ES-I3 (cell line): ENCODE measurements at regions not wholly inside any gene's neighbourhood (a gene's known extent, or its start where the extent isn't known, plus 50 kb on each side); places are given as distances from the start of the nearest gene placed in this dataset.

Experiments
- H3K36me3 ChIP-seq: 2 replicates; pipeline ENCODE4 v1.6.1; 2013; ENCODE audit warnings: mild to moderate bottlenecking, low read length, control low read depth, moderate library complexity; ENCODE audit not compliant: insufficient read depth
- H3K4me1 ChIP-seq: 2 replicates; pipeline ENCODE4 v1.6.1; 2013; ENCODE audit warnings: mild to moderate bottlenecking, control low read depth, low read length; ENCODE audit not compliant: insufficient read depth
- H3K9ac ChIP-seq: 2 replicates; pipeline ENCODE4 v1.6.1; 2013; ENCODE audit warnings: low read depth, mild to moderate bottlenecking, low read length, moderate library complexity
- H3K9me3 ChIP-seq: 2 replicates; pipeline ENCODE4 v1.6.1; 2013; ENCODE audit warnings: mild to moderate bottlenecking, low read length, moderate library complexity; ENCODE audit not compliant: control insufficient read depth, insufficient read depth

DNA sequence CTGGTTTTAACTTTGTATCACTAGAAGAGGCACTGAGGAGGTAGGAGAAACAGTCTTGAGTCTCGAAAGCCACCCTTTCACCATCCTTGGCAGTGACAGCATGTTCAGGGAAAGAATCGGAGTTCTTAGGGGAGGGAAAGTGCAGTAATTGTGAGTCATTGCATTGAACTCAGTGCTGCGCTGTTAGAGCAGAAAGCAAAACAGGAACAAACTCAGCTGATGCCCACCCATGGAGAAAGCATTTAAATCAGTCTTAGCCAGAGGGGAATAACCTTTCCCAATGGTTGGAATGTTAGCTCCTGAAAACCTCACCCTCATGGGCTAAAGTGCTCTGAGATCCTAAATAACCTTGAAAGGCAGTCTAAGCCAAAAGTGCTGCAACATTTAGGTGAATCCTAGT, 845.6 kb upstream of the CNTNAP5 start:
- Histone ChIP-seq H3K9me3 (no peaks in the 10 kb centered on the region), H3K9ac (no peak overlapping the region), H3K36me3 (no peaks in the 10 kb centered on the region), H3K4me1 (peaks cover 3% of the 10 kb centered on the region; the same call in 1 of the 2 replicates)

GRCh38 chr2:123195957-123196356, 829.1 kb upstream of the CNTNAP5 start:
- no peaks in the 10 kb centered on the region for H3K4me1 ChIP-seq
- no peaks in the 10 kb centered on the region for H3K36me3 ChIP-seq
- H3K9me3 ChIP-seq = no peaks in the 10 kb centered on the region
- H3K9ac ChIP-seq = no peak overlapping the region

GRCh38 chr2:123200035-123200434, 825.1 kb upstream of the CNTNAP5 start:
- Histone ChIP-seq H3K9ac (no peak overlapping the region), H3K4me1 (no peaks in the 10 kb centered on the region), H3K9me3 (no peaks in the 10 kb centered on the region), H3K36me3 (no peaks in the 10 kb centered on the region)

DNA sequence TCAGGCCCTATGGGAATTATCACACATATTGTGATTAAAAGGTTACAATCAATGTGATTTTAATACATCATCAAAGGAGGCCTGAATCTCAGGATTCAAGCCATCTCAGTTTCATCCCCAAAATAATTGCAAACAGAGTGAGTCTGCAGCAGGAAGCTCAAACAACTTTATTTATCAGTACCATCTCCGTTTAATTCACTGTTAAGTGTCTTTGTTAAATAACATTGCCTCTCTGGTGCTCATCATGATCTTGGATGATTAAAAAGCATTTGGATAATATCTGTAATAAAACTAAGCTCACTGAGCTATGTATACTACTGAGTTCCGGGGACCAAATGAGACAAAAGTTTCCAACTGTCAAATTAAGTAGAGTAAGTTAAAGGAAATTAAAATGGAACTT, 817.8 kb upstream of the CNTNAP5 start:
- Histone ChIP-seq H3K9ac (no peak overlapping the region), H3K36me3 (no peaks in the 10 kb centered on the region), H3K9me3 (no peaks in the 10 kb centered on the region), H3K4me1 (no peaks in the 10 kb centered on the region)

DNA sequence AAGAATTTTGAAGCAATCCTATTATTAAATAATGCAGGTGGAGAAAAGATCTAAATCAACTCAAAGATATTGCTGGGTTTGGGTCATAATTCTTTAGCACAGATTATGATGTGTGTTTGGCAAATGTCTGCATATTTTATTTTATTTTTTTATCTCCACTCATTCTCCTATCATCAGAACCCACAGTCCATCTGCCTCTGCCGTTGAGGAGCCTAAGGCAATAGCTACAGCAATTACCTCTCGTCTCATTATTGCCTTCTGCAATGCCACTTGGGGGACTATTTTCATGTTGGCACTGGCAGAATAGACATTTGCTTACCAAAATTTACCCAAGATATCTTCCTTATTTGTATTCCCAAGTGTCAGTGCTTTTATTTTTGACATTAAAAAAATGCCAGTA, 815.9 kb upstream of the CNTNAP5 start:
- Histone ChIP-seq H3K9me3 (no peaks in the 10 kb centered on the region), H3K4me1 (no peaks in the 10 kb centered on the region), H3K9ac (no peak overlapping the region), H3K36me3 (no peaks in the 10 kb centered on the region)

DNA sequence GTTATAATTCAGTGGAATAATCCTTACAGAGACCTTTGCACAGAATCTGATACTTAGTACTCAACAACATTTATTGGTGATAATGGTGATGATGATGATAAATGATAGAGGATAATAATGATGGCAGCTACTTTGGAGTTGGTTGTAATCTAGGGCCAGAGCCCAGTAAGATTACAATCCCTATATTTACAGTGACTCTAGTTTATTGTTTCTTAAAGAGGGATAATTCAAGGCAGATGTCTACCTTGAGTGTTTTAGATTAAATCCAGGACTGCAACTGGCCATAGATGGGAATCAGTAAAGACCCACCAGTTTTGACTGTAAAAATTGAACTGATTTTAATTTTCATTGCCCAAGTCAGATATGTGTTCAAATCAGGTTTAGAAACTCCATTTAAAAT, 813.9 kb upstream of the CNTNAP5 start:
- H3K9me3 ChIP-seq = no peaks in the 10 kb centered on the region
- no peaks in the 10 kb centered on the region for H3K4me1 ChIP-seq
- no peak overlapping the region for H3K9ac ChIP-seq
- H3K36me3 ChIP-seq = no peaks in the 10 kb centered on the region

DNA sequence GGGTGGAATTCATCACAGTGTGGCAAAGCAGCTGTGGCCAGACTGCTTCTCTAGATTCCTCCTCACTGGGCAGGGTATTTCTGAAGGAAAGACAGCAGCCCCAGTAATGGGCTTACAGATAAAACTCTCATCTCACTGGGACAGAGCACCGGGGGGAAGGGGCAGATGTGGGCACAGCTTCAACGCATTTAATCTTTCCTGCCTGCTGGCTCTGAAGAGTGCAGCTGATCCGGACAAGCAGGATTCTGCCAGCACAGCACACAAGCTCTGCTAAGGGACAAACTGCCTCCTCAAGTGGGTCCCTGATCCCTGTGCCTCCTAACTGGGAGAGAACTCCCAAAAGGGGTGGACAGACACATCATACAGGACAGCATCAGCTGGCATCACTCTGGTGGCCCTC, 779.9 kb upstream of the CNTNAP5 start:
- no peak overlapping the region for H3K9ac ChIP-seq

GRCh38 chr2:123258877-123259539, 766.1 kb upstream of the CNTNAP5 start:
- Histone ChIP-seq H3K36me3 (no peaks in the 10 kb centered on the region), H3K9me3 (no peaks in the 10 kb centered on the region), H3K9ac (no peak overlapping the region), H3K4me1 (no peaks in the 10 kb centered on the region)

More for the DNA sequence above, 779.9 kb upstream of the CNTNAP5 start:
- Histone ChIP-seq H3K4me1 (no peaks in the 10 kb centered on the region), H3K9me3 (no peaks in the 10 kb centered on the region), H3K36me3 (no peaks in the 10 kb centered on the region)

DNA sequence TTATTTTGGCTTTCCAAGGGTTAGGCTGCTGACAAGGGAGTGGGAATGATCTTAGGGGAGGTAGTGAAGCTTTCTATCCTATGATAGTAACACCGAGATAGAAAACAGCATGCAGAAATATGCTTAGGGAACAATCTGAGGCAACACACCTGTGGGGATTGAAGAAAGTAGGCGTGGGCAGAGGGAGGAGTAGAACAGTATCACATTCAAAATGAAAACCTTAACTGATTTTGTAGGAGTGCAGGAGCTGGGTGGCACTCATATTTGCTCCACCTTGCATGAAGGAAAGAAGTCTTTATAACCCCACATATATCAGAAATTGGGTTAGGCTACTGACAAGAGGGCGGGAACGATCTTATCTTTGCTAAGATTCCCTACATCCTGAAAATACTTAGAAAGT, 762.2 kb upstream of the CNTNAP5 start:
- no peaks in the 10 kb centered on the region for H3K9me3 ChIP-seq
- no peak overlapping the region for H3K9ac ChIP-seq
- no peaks in the 10 kb centered on the region for H3K36me3 ChIP-seq
- no peaks in the 10 kb centered on the region for H3K4me1 ChIP-seq

DNA sequence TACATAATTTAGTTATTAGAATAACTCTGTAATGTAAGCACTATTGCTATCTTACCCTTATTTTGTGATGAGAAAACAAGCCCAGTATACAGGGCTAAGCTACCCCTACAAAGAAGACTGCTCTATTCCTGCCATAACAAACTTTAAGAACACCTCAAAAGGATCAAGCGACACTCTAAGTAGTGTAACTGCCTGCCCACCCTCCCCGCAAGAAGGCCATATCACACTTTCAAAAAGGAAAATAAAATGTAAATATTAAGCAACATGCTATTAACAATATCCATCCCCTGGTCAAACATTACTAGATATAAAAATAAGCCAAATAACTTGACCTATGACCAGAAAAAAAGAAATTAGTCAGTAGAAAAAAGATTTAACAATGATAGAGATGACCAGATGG, 741.7 kb upstream of the CNTNAP5 start:
- H3K36me3 ChIP-seq = no peaks in the 10 kb centered on the region
- no peak overlapping the region for H3K9ac ChIP-seq
- no peaks in the 10 kb centered on the region for H3K9me3 ChIP-seq
- H3K4me1 ChIP-seq = no peaks in the 10 kb centered on the region

GRCh38 chr2:123303731-123304130, 721.4 kb upstream of the CNTNAP5 start:
- H3K9ac ChIP-seq = no peak overlapping the region
- no peaks in the 10 kb centered on the region for H3K36me3 ChIP-seq
- no peaks in the 10 kb centered on the region for H3K4me1 ChIP-seq
- H3K9me3 ChIP-seq = peaks cover 2% of the 10 kb centered on the region; the same call in 1 of the 2 replicates
